ENCODE measurements at regions not wholly inside any gene's neighbourhood (a gene's known extent, or its start where the extent isn't known, plus 50 kb on each side); places are given as distances from the start of the nearest gene placed in this dataset.

DNA sequence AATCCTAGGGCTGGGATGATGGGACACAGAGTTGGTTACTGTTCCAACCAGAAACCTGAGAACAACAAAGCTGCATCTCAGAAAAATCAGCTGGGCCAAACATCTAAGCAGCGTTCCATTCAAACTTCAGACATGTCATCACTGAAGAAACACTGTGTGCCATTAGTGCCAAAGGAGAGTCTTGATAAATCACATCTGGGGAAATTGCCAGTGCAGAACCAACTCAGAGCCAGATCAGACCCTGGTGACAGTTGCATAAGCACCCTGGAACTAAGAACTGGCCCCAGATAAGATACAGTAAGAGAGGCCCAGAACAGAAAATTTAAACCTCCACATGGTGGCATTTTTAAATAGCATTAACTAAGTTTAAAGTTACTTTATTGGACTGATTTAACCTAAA lies 482.8 kb downstream of the PRKD1 start:
- in situ Hi-C loops (cut with MboI; ENCODE audit: low sequenced_read_pairs): no loop called here
- H3K4ac ChIP-seq (ENCODE audit: low read depth, low read length): no peak overlapping the region

More for the DNA sequence above, 482.8 kb downstream of the PRKD1 start:
- ATAC-seq (ENCODE audit: low read depth) (no peak), DNase-seq (peak; percentile 3)
- TF ChIP-seq MXI1 (IDR thresholded peaks at IDR 0.05; ENCODE audit: borderline replicate concordance, low read depth, low read length): no peak
- no peak for TF ChIP-seq FOS (IDR thresholded peaks at IDR 0.05; ENCODE audit: low read depth, low read length)
- TF ChIP-seq SMC3 (IDR thresholded peaks at IDR 0.05; ENCODE audit: low read depth, low read length): no peak
- TF ChIP-seq, protein P1, sequence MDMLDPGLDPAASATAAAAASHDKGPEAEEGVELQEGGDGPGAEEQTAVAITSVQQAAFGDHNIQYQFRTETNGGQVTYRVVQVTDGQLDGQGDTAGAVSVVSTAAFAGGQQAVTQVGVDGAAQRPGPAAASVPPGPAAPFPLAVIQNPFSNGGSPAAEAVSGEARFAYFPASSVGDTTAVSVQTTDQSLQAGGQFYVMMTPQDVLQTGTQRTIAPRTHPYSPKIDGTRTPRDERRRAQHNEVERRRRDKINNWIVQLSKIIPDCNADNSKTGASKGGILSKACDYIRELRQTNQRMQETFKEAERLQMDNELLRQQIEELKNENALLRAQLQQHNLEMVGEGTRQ (IDR thresholded peaks at IDR 0.05; ENCODE audit: low read depth, low read length): no peak
- TF ChIP-seq RCOR1 (IDR thresholded peaks at IDR 0.05; ENCODE audit: insufficient replicate concordance, low read length): no peak
- TF ChIP-seq, protein P2, sequence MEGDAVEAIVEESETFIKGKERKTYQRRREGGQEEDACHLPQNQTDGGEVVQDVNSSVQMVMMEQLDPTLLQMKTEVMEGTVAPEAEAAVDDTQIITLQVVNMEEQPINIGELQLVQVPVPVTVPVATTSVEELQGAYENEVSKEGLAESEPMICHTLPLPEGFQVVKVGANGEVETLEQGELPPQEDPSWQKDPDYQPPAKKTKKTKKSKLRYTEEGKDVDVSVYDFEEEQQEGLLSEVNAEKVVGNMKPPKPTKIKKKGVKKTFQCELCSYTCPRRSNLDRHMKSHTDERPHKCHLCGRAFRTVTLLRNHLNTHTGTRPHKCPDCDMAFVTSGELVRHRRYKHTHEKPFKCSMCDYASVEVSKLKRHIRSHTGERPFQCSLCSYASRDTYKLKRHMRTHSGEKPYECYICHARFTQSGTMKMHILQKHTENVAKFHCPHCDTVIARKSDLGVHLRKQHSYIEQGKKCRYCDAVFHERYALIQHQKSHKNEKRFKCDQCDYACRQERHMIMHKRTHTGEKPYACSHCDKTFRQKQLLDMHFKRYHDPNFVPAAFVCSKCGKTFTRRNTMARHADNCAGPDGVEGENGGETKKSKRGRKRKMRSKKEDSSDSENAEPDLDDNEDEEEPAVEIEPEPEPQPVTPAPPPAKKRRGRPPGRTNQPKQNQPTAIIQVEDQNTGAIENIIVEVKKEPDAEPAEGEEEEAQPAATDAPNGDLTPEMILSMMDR (conservative IDR thresholded peaks at IDR 0.05; ENCODE audit: low read depth, low read length): no peak
- TF ChIP-seq RFX5 (IDR thresholded peaks at IDR 0.05; ENCODE audit: low read depth, low read length): no peak
- TF ChIP-seq CHD1 (IDR thresholded peaks at IDR 0.05; ENCODE audit: low read depth, low read length): no peak
- no peak for TF ChIP-seq BHLHE40 (IDR thresholded peaks at IDR 0.05; ENCODE audit: low read depth, low read length)
- TF ChIP-seq MAFK (IDR thresholded peaks at IDR 0.05; ENCODE audit: low read depth, low read length): no peak
- TF ChIP-seq, protein P3, sequence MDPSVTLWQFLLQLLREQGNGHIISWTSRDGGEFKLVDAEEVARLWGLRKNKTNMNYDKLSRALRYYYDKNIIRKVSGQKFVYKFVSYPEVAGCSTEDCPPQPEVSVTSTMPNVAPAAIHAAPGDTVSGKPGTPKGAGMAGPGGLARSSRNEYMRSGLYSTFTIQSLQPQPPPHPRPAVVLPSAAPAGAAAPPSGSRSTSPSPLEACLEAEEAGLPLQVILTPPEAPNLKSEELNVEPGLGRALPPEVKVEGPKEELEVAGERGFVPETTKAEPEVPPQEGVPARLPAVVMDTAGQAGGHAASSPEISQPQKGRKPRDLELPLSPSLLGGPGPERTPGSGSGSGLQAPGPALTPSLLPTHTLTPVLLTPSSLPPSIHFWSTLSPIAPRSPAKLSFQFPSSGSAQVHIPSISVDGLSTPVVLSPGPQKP (IDR thresholded peaks at IDR 0.05; ENCODE audit: borderline replicate concordance, low read depth, low read length): no peak
- no peak for TF ChIP-seq RAD21 (IDR thresholded peaks at IDR 0.05; ENCODE audit: low read length)
- TF ChIP-seq CEBPB (IDR thresholded peaks at IDR 0.05; ENCODE audit: low read depth, low read length): no peak
- no peak for TF ChIP-seq MAZ (IDR thresholded peaks at IDR 0.05; ENCODE audit: borderline replicate concordance, low read depth, low read length)
- TF ChIP-seq NFE2L2 (IDR thresholded peaks at IDR 0.05; ENCODE audit: low read depth, low read length): no peak
- no peak for TF ChIP-seq POLR2A (IDR thresholded peaks at IDR 0.05; ENCODE audit: low read depth, low read length)
- Histone ChIP-seq H3K27me3 (ENCODE audit: control insufficient read depth, insufficient read depth, low read length) (no peaks in the 10 kb centered on the region), H2BK120ac (ENCODE audit: low read depth, low read length) (peak overlapping the region; percentile 32), H3K18ac (ENCODE audit: low read depth, low read length) (no peak overlapping the region), H3K79me1 (ENCODE audit: low read depth in 1 of 2, low read length in 2 of 2) (no peaks in the 10 kb centered on the region), H3K27ac (ENCODE audit: insufficient read depth, low read length) (no peak overlapping the region), H4K8ac (ENCODE audit: low read depth in 2 of 2, low read length in 2 of 2) (no peak overlapping the region), H3K23ac (ENCODE audit: low read depth, low read length) (no peak overlapping the region), H3K9me3 (ENCODE audit: control insufficient read depth, insufficient read depth, low read length) (no peaks in the 10 kb centered on the region), H4K20me1 (ENCODE audit: insufficient read depth, low read length) (no peaks in the 10 kb centered on the region), H2BK20ac (ENCODE audit: low read depth, low read length) (no peak overlapping the region), H2BK15ac (ENCODE audit: low read depth, low read length) (no peak overlapping the region), H4K91ac (ENCODE audit: insufficient read depth, low read depth, low read length) (no peak overlapping the region), H2BK5ac (ENCODE audit: low read depth, low read length, poor library complexity, severe bottlenecking) (no peak overlapping the region), H3K14ac (replicated peaks; ENCODE audit: low read depth, low read length) (no peak overlapping the region), H3K4me2 (ENCODE audit: low read depth, low read length) (no peak overlapping the region), H3K4me3 (ENCODE audit: insufficient read depth, low read depth, low read length) (no peak overlapping the region), H2AK5ac (ENCODE audit: low read depth, low read length) (no peak overlapping the region), H2AFZ (replicated peaks; ENCODE audit: low read length, poor library complexity) (no peak overlapping the region), H4K5ac (ENCODE audit: low read depth, low read length) (no peak overlapping the region), H3K4me1 (ENCODE audit: control insufficient read depth, insufficient read depth, low read length) (peaks cover 3% of the 10 kb centered on the region; the same call in 1 of the 2 replicates), H3K36me3 (ENCODE audit: control insufficient read depth, insufficient read depth, low read length) (no peaks in the 10 kb centered on the region), H2AK9ac (replicated peaks; ENCODE audit: low read depth, low read length, poor library complexity) (no peak overlapping the region), H3K9me1 (ENCODE audit: insufficient read depth, low read length) (no peaks in the 10 kb centered on the region), H3K56ac (ENCODE audit: extremely low read depth, insufficient read depth, low read length) (no peak overlapping the region), H3K9ac (ENCODE audit: low read depth, low read length) (no peak overlapping the region)
- no TSS peak for BruUV-seq (replicated peaks)
- ChIA-PET POLR2A (ENCODE audit: unreplicated experiment) (no interaction called here), CTCF (no interaction called here)
- intact Hi-C loops (cut with micrococcal nuclease): no loop called here
- WGBS, 2 experiments (ENCODE audit: extremely low coverage in 2 of 2, insufficient read length in 1 of 2): no CpG with 5 or more reads among the region's 1 CpG
- dilution Hi-C loops (cut with HindIII; ENCODE audit: low sequenced_read_pairs, unreplicated experiment): no loop called here

All from IMR-90 (cell line).